GM12878 (cell line): ENCODE measurements at regions not wholly inside any gene's neighbourhood (a gene's known extent, or its start where the extent isn't known, plus 50 kb on each side); places are given as distances from the start of the nearest gene placed in this dataset.

Experiments
- ATAC-seq: fragments of 200-7000 bp; cut with Tn5 transposase; 3 replicates; pipeline ENCODE4 v1.9.1; 2020; ENCODE audit warnings: mild to moderate bottlenecking, moderate library complexity
- BruUV-seq: library from RNA; stranded (reverse); fragments of 400-500 nt; replicated peaks from 2 replicates; lab custom pipeline; 2021; lab: Mats Ljungman, UMichigan
- CTCF ChIA-PET: fragments of 300-600 bp; sonication (Branson Sonifier 250); formaldehyde crosslinking; extraction: SDS; loops from one replicate; lab custom pipeline; 2021; ENCODE audit warnings: inconsistent platforms; lab: Yijun Ruan, JAX
- POLR2A ChIA-PET: fragments of 350-600 bp; formaldehyde crosslinking; extraction: SDS; loops from one replicate; lab custom pipeline; 2021; ENCODE audit warnings: inconsistent platforms; lab: Charles Lee
- RAD21 ChIA-PET: fragments of 300-600 bp; sonication (Branson Sonifier 250); formaldehyde crosslinking; loops from one replicate; lab custom pipeline; 2023; ENCODE audit warnings: antibody characterized with exemption; ENCODE audit not compliant: unreplicated experiment; lab: Charles Lee
- SMC1A ChIA-PET: fragments of 300-600 bp; sonication (Branson Sonifier 250); formaldehyde crosslinking; loops from one replicate; lab custom pipeline; 2023; ENCODE audit not compliant: unreplicated experiment, uncharacterized antibody; lab: Charles Lee
- DNase-seq: peaks from one replicate; pipeline ENCODE4 v3.0.0-alpha.2; 2011; ENCODE audit warnings: low read depth, low spot score
- FAIRE-seq: peaks from 3 replicates; lab custom pipeline; 2011; peaks lifted over from hg19 to GRCh38; lab: Jason Lieb, UNC
- H2AFZ ChIP-seq: 2 replicates; pipeline ENCODE4 v1.6.0; 2011; ENCODE audit warnings: low read depth, low read length, control low read depth; ENCODE audit not compliant: control insufficient read depth
- H3K27ac ChIP-seq: 2 replicates; pipeline ENCODE4 v1.5.1; 2011; ENCODE audit warnings: control low read depth; ENCODE audit not compliant: control insufficient read depth, insufficient read depth
- H3K27me3 ChIP-seq, 2 experiments: replicated peaks in 1 of 2; 2 replicates each; pipeline versions ENCODE4 v1.6.0 to v1.6.1; 2011; ENCODE audit warnings: low read length in 1 of 2; ENCODE audit not compliant: control insufficient read depth in 2 of 2, insufficient read depth in 2 of 2
- H3K36me3 ChIP-seq, 2 experiments: 2 replicates each; pipeline ENCODE4 v1.5.1; 2011; ENCODE audit warnings: low read length in 1 of 2; ENCODE audit not compliant: control insufficient read depth in 2 of 2, insufficient read depth in 2 of 2
- H3K4me1 ChIP-seq: 2 replicates; pipeline ENCODE4 v1.6.1; 2011; ENCODE audit warnings: mild to moderate bottlenecking, low read length, moderate library complexity, mixed read lengths; ENCODE audit not compliant: control insufficient read depth, insufficient read depth
- H3K4me2 ChIP-seq: 2 replicates; pipeline ENCODE4 v1.6.0; 2011; ENCODE audit warnings: control low read depth; ENCODE audit not compliant: control insufficient read depth, insufficient read depth
- H3K4me3 ChIP-seq: fragments of 200-600 bp; sonication (generic); 2 replicates; pipeline ENCODE4 v1.5.1; 2016
- H3K79me2 ChIP-seq: 2 replicates; pipeline ENCODE4 v1.6.0; 2011; ENCODE audit warnings: low read length; ENCODE audit not compliant: control insufficient read depth, insufficient read depth
- H3K9ac ChIP-seq: 2 replicates; pipeline ENCODE4 v1.8.0; 2011; ENCODE audit warnings: low read length, control low read depth, mixed read lengths; ENCODE audit not compliant: control insufficient read depth, insufficient read depth
- H3K9me3 ChIP-seq: replicated peaks from 3 replicates; pipeline ENCODE4 v1.5.1; 2011; ENCODE audit warnings: mild to moderate bottlenecking, low read length; ENCODE audit not compliant: control insufficient read depth, insufficient read depth
- H4K20me1 ChIP-seq: 2 replicates; pipeline ENCODE4 v1.6.0; 2011; ENCODE audit not compliant: control insufficient read depth, insufficient read depth
- BCL11A ChIP-seq: IDR thresholded peaks from 2 replicates; pipeline ENCODE4 v1.6.1; 2011; ENCODE audit warnings: low read depth, low read length
- IKZF2 ChIP-seq, 2 experiments: fragments of 450-650 bp; IDR thresholded peaks; 2 replicates each; pipeline ENCODE4 v1.6.1; 2017; ENCODE audit warnings: mild to moderate bottlenecking in 2 of 2, moderate library complexity in 2 of 2
- JUNB ChIP-seq: IDR thresholded peaks from 2 replicates; pipeline ENCODE4 v1.6.1; 2016; ENCODE audit warnings: antibody characterized with exemption, mild to moderate bottlenecking
- KLF5 ChIP-seq: fragments of 450-650 bp; IDR thresholded peaks from 2 replicates; pipeline ENCODE4 v1.6.1; 2014; ENCODE audit warnings: mild to moderate bottlenecking; ENCODE audit not compliant: partially characterized antibody
- NFIC ChIP-seq: IDR thresholded peaks from 2 replicates; pipeline ENCODE4 v1.6.1; 2012; ENCODE audit warnings: low read depth, mild to moderate bottlenecking, inconsistent platforms, low read length, moderate library complexity
- PRDM15 ChIP-seq: fragments of 450-650 bp; formaldehyde crosslinking; IDR thresholded peaks from 2 replicates; pipeline ENCODE4 v1.4.0; 2020; ENCODE audit warnings: mild to moderate bottlenecking, moderate library complexity
- SUZ12 ChIP-seq: fragments of 200-600 bp; sonication (generic); IDR thresholded peaks from one replicate; pipeline ENCODE4 v1.6.1; 2018; ENCODE audit warnings: antibody characterized with exemption, mild to moderate bottlenecking; ENCODE audit not compliant: unreplicated experiment
- ZBTB11 ChIP-seq: fragments of 450-650 bp; formaldehyde crosslinking; IDR thresholded peaks from 2 replicates; pipeline ENCODE4 v1.5.0; 2022; ENCODE audit warnings: mild to moderate bottlenecking, missing genetic modification characterization
- ZNF384 ChIP-seq: IDR thresholded peaks from 2 replicates; pipeline ENCODE4 v1.6.1; 2012; ENCODE audit warnings: low read depth, mild to moderate bottlenecking, low read length, improper control_type of control experiment, borderline replicate concordance
- ZZZ3 ChIP-seq: IDR thresholded peaks from 2 replicates; pipeline ENCODE4 v1.6.1; 2011; ENCODE audit warnings: low read depth; ENCODE audit not compliant: control insufficient read depth, insufficient read length
- WGBS: methylation state at CpG from one replicate; pipeline ENCODE4 v1.1.6; 2016; ENCODE audit warnings: low lambda C conversion rate; ENCODE audit not compliant: insufficient replicate concordance, insufficient coverage; ENCODE audit errors: missing lambda C conversion rate; 5-methylcytosine and 5-hydroxymethylcytosine counted together
- in situ Hi-C: fragments of 300-500 bp; cut with MboI; formaldehyde crosslinking; loops from 9 replicates; pipeline ENCODE4 v1.14.3; 2018; ENCODE audit warnings: mixed read lengths
- intact Hi-C: fragments of 100-400 bp; cut with micrococcal nuclease; formaldehyde crosslinking; loops from one replicate; pipeline ENCODE4 v1.14.2; 2022; ENCODE audit not compliant: unreplicated experiment

GRCh38 chr2:16071865-16072637 is 131.7 kb downstream of the MYCN start (continued):
- TF ChIP-seq ZBTB11 (CRISPR knock-in tag), result no peak

GRCh38 chr2:16071039-16071864 is 130.9 kb downstream of the MYCN start:
- intact Hi-C loops, result no loop called here
- H3K4me3 ChIP-seq, result no peak overlapping the region
- no TSS peak for BruUV-seq
- no peak overlapping the region for H2AFZ ChIP-seq
- FAIRE-seq, result no peak
- H3K4me1 ChIP-seq, result no peaks in the 10 kb centered on the region
- DNase-seq, result no peak
- ChIA-PET CTCF (no interaction called here), SMC1A (no interaction called here), RAD21 (no interaction called here), POLR2A (no interaction called here)
- H3K79me2 ChIP-seq, result no peaks in the 10 kb centered on the region
- H3K27ac ChIP-seq, result no peak overlapping the region
- ATAC-seq, result no peak
- H3K4me2 ChIP-seq, result no peak overlapping the region
- WGBS, result 54% methylated on average over 14 of the region's 14 CpGs
- H4K20me1 ChIP-seq, result no peaks in the 10 kb centered on the region
- no peaks in the 10 kb centered on the region for H3K36me3 ChIP-seq
- no peaks in the 10 kb centered on the region for H3K9me3 ChIP-seq
- in situ Hi-C loops, result no loop called here
- TF ChIP-seq BCL11A (no peak), JUNB (no peak), IKZF2 (IDR thresholded peaks at IDR 0.05) (no peak), ZZZ3 (no peak), SUZ12 (no peak), PRDM15 (CRISPR knock-in tag) (no peak), NFIC (no peak), KLF5 (no peak), ZNF384 (no peak)
- no peaks in the 10 kb centered on the region; a peak in 1 of 4 replicates for H3K27me3 ChIP-seq
- no peak overlapping the region for H3K9ac ChIP-seq
